SKM-1 (cell line): ENCODE measurements at regions not wholly inside any gene's neighbourhood (a gene's known extent, or its start where the extent isn't known, plus 50 kb on each side); places are given as distances from the start of the nearest gene placed in this dataset.
"Not testable (repeated sequence)": the region's sequence is repeated elsewhere in the genome, so short reads cannot be mapped to it uniquely, and the experiment has no call there.

Source experiments
- DNase-seq: peaks from one replicate; lab custom pipeline; 2025; ENCODE audit not compliant: unreplicated experiment; lab: John Stamatoyannopoulos, UW

- no peak for DNase-seq
These were observed 492.6 kb upstream of the MAN1A1 start for GRCh38 chr6:119842191-119842590.

DNA sequence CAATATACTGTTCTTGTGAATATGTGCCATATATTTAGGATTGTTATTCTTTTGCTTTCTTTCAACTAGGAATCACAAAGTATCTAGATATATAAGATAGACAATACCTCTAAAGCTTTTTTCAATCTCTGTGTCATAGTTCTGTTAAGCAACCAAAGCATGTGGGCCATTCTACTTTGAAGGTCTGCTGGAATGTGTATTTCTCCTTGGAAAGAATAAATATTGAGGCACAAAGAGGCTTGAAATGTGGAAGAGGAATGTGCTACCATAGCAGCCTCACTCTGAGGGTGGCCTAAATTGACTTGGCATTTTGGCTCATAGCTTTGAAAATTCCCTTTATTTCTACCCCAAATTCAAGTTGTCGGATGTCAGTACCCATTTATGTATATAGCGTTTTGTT is 488.5 kb upstream of the MAN1A1 start:
- no peak for DNase-seq

GRCh38 chr6:119834418-119834817 is 484.9 kb upstream of the MAN1A1 start:
- no peak for DNase-seq

- DNase-seq = no peak
These were observed 482.9 kb upstream of the MAN1A1 start for GRCh38 chr6:119832411-119832810.

GRCh38 chr6:119830494-119831295 is 481.1 kb upstream of the MAN1A1 start:
- DNase-seq = no peak

DNA sequence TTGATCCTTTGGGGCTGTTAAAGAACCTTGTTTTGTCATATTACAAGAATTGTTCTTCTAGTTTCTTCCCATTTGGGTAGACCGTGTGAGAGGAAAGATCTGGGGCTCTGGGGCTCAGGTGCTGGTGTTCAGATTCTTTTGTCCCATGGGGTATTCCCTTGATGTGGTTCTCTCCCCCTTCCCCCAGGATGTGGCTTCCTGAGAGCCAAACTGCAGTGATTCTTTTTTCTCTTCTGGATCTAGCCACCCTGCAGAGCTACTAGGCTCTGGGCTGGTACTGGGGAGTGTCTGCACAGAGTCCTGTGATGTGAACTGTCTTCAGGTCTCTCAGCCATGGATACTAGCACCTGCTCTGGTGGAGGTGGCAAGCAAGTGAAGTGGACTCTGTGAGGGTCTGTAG is 480.5 kb upstream of the MAN1A1 start:
- no peak for DNase-seq

DNA sequence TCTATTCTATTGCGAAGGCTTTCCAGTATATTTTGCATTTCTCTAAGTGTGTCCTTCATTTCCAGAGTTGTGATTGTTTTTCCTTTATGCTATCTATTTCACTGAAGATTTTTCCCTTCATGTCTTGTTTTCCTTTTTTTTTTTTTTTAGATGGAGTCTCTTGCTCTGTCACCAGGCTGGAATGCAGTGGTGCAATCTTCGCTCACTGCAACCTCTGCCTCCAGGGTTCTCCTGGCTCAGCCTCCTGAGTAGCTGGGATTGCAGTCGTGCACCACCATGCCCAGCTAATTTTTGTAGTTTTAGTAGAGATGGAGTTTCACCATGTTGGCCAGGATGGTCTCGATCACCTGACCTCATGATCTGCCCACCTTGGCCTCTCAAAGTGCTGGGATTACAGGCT is 479.9 kb upstream of the MAN1A1 start:
- DNase-seq = not testable (repeated sequence)

DNA sequence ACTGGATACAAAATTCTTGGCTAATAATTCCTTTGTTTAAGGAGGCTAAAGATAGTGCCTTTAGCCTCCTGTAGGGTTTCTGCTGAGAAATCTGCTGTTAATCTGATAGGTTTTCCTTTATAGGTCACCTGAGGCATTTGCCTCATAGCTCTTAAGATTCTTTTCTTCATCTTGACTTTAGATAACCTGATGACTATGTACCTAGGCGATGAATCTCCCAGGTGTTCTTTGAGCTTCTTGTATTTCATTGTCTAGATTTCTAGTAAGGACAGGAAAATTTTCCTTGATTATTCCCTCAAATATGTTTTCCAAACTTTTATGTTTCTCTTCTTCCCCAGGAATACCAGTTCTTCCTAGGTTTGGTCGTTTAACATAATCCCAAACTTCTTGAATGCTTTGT is 479.4 kb upstream of the MAN1A1 start:
- DNase-seq = no peak

- DNase-seq = no peak
These were observed 471.8 kb upstream of the MAN1A1 start for GRCh38 chr6:119821380-119821779.

GRCh38 chr6:119818876-119819275 is 469.3 kb upstream of the MAN1A1 start:
- no peak for DNase-seq

GRCh38 chr6:119814609-119815400 is 465.2 kb upstream of the MAN1A1 start:
- no peak for DNase-seq

DNA sequence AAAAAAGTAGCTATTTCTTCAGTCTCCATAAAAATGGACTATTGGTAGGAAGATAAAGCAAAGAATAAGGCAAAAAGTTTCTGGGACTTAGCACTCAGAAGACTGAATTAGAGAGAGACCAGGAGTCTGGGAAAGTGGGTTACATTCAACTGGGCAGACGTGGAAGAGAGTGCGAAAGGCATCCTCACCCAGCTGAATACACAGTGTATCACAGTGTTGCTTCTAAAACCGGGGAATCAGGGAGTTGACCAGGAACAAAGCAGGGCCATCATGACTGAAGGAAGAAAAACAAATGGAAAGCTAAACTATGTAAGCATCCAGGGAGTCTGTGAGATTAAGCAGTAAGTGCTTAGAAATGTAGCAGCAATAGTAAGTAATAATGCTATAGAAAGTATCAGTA is 452.9 kb upstream of the MAN1A1 start:
- DNase-seq = no peak

GRCh38 chr6:119801056-119801455 is 451.5 kb upstream of the MAN1A1 start:
- no peak for DNase-seq

DNA sequence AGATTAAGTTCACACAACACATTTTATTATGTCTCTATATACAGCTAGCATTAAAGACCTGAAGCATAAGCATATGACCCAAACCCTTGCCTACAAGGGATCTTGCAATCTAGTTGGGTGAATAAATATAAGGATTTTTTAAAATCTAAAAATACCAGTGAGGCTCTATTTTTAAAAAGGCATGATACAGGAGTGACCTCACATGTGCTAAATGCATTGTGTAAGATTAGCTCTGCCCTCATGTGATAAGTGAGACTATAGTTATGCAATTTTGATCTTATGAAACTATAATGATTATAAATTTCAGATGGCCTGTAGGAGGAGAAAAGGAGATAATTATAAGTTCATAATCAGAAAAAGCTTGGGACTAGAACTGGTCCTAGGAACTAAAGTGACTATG is 451.0 kb upstream of the MAN1A1 start:
- no peak for DNase-seq

- DNase-seq = no peak
These were observed 450.3 kb upstream of the MAN1A1 start for GRCh38 chr6:119799596-119800509.

DNA sequence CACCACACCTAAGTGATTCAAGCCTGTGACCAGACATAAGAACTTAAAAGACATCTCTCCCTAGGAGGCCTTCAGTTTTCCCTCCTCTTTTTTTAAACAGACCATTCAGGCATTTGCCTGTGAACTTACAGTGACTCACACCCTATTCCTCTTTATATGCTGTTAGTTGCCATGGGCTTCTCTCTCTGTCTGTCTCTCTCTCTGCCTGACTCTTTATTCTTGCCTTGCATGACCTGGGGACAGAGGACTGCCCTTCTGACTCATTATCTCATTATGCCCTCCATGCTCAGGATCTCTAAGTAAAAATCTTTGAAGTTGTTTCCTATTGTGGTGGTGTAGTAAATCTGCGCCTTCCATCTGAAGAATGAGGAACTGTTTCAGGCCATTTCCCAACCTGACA is 442.2 kb upstream of the MAN1A1 start:
- DNase-seq = no peak

DNA sequence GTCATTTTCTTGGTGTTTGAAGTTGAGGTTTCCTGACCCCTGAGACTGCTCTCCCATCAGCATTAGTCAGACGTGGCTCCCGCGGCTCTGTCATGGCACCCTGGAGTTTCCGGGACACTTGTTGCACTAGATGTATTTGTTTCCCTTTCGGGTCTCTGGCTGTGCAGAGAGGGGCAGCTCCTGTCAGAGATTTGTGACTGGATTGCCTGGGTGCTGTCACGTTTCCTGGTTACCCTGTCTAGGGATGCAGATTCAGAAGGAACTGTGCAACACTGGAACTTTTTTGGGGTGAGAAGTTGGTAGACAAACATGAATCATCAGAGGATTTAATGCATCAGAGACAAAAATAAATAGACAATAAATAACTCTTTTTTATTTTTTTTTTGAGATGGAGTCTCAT is 431.8 kb upstream of the MAN1A1 start:
- DNase-seq = no peak

- DNase-seq = no peak
These were observed 418.6 kb upstream of the MAN1A1 start for GRCh38 chr6:119768201-119768600.

GRCh38 chr6:119764927-119765681 is 415.5 kb upstream of the MAN1A1 start:
- no peak for DNase-seq

DNA sequence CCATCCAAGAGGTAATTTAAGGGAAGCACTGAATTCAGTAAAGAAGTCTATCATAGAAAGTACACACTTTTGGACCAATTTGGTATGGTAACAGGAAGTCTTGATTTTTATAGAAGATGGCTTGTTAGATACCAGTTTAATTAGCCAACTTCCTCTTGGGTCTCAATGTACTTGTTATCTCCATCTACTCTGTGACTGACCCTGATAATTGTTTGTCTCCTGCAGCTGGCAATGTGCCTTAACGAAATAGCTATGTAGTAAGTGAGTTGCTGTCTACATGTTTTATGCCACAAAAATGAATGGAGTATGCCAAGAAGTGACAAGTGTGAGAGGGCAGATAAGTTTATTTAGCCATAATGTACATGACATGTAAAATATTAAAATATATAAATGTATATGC is 410.5 kb upstream of the MAN1A1 start:
- DNase-seq = no peak

DNA sequence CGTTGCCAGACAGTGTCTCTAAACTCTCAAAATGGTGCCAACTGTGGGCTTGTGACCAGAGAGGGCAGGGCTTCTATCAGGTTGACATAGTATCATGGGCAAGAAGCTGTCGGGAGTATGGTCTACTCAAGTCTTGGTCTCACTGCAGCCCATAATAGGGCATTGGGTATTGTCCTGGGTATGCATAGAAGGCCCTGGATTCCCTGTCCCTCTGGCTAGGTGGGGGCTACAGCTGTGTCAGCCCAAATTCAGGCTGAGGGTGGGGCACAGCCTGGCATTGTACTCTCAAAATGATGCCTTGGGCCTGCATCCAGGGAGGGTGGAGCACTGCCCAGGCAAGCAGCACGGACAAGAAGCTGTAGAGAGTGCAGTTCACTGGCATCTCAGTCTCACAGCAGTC is 408.8 kb upstream of the MAN1A1 start:
- DNase-seq = no peak
